ENCODE measurements at regions not wholly inside any gene's neighbourhood (a gene's known extent, or its start where the extent isn't known, plus 50 kb on each side); places are given as distances from the start of the nearest gene placed in this dataset.

- H3K27ac ChIP-seq (ENCODE audit: insufficient read length, low read depth, low read length) = no peak overlapping the region
- no peaks in the 10 kb centered on the region for H3K23me2 ChIP-seq (ENCODE audit: insufficient read length, low read depth, low read length, poor library complexity, severe bottlenecking)
- H2BK20ac ChIP-seq (ENCODE audit: low read depth, low read length, poor library complexity, severe bottlenecking) = no peak overlapping the region
- H3K4me2 ChIP-seq (ENCODE audit: insufficient read depth, insufficient read length, low read length) = no peak overlapping the region
- H3K4me1 Mint-ChIP-seq = peaks cover 2 to 10% of the 10 kb centered on the region in 2 experiments; a peak in 2 of 4 replicates
- H3K9me3 Mint-ChIP-seq = no peaks in the 10 kb centered on the region
- no peak overlapping the region for H2AK5ac ChIP-seq (ENCODE audit: insufficient read length, low read length)
- no peak overlapping the region for H4K91ac ChIP-seq (ENCODE audit: insufficient read length, low read depth, low read length)
- H3K9me3 ChIP-seq (ENCODE audit: control insufficient read depth, low read depth, low read length) = no peaks in the 10 kb centered on the region
- no peak overlapping the region for H3K27ac Mint-ChIP-seq
- no peak for DNase-seq
- H2BK12ac ChIP-seq (ENCODE audit: insufficient read length, low read depth, low read length) = no peak overlapping the region
- no peak overlapping the region for H4K5ac ChIP-seq (ENCODE audit: insufficient read length, low read depth, low read length)
- no peak overlapping the region for H3K4ac ChIP-seq (ENCODE audit: low read depth, low read length)
- no peak overlapping the region for H3K4me3 Mint-ChIP-seq
- H2BK5ac ChIP-seq (ENCODE audit: insufficient read length, low read length) = no peak overlapping the region
- H3K56ac ChIP-seq (ENCODE audit: insufficient read length, low read depth, low read length) = no peak overlapping the region
- no peak for TF ChIP-seq CTCF (conservative IDR thresholded peaks at IDR 0.05)
- no peak overlapping the region for H2BK15ac ChIP-seq (ENCODE audit: low read depth, low read length)
- H3K14ac ChIP-seq (ENCODE audit: insufficient read depth, low read length) = no peak overlapping the region
- H3K4me1 ChIP-seq (ENCODE audit: insufficient read depth, low read length) = no peaks in the 10 kb centered on the region
- no peaks in the 10 kb centered on the region for H3K27me3 ChIP-seq (ENCODE audit: insufficient read depth, low read length)
- H3K23ac ChIP-seq (ENCODE audit: insufficient read length, low read depth, low read length) = no peak overlapping the region
- H3K9ac ChIP-seq (ENCODE audit: extremely low read depth, insufficient read length, low read length) = no peak overlapping the region
- H3T11ph ChIP-seq (ENCODE audit: low read length) = no peak overlapping the region
- no peaks in the 10 kb centered on the region for H3K79me2 ChIP-seq (ENCODE audit: insufficient read depth, low read length)
- H3K79me1 ChIP-seq (ENCODE audit: insufficient read depth, low read depth, low read length, poor library complexity, severe bottlenecking) = no peaks in the 10 kb centered on the region
- H2AFZ ChIP-seq (ENCODE audit: low read length) = no peak overlapping the region
- H3K36me3 Mint-ChIP-seq (ENCODE audit: insufficient read depth in 1 of 3, low read depth in 3 of 3) = no peaks in the 10 kb centered on the region
- no peak overlapping the region for H2BK120ac ChIP-seq (ENCODE audit: low read depth, low read length, poor library complexity, severe bottlenecking)
- H3K18ac ChIP-seq (ENCODE audit: insufficient read length, low read depth, low read length) = no peak overlapping the region
- H4K20me1 ChIP-seq (ENCODE audit: control insufficient read depth, insufficient read depth, insufficient read length) = no peaks in the 10 kb centered on the region
- no peaks in the 10 kb centered on the region for H3K27me3 Mint-ChIP-seq (ENCODE audit: low read depth)
- no peak overlapping the region for H4K8ac ChIP-seq (replicated peaks; ENCODE audit: insufficient read length, low read depth, low read length)
Measured at GRCh38 chr2:49812730-49813129, 658.4 kb upstream of the FSHR start.
